Neural progenitor cell (in vitro differentiated cells): ENCODE measurements at regions not wholly inside any gene's neighbourhood (a gene's known extent, or its start where the extent isn't known, plus 50 kb on each side); places are given as distances from the start of the nearest gene placed in this dataset.
"Not testable (repeated sequence)": the region's sequence is repeated elsewhere in the genome, so short reads cannot be mapped to it uniquely, and the experiment has no call there.

ENCODE experiments used
- DNase-seq: peaks from one replicate; pipeline ENCODE4 v3.0.0-alpha.2; 2016; ENCODE audit warnings: low spot score
- H2AFZ ChIP-seq: fragments of 200-600 bp; sonication (generic); replicated peaks from 2 replicates; pipeline ENCODE4 v1.6.1; 2016; ENCODE audit warnings: antibody characterized with exemption
- H3F3A ChIP-seq: fragments of 200-600 bp; sonication (generic); 2 replicates; pipeline ENCODE4 v1.6.1; 2016; ENCODE audit warnings: antibody characterized with exemption, low read depth
- H3K27ac ChIP-seq: fragments of 200-600 bp; sonication (generic); 2 replicates; pipeline ENCODE4 v1.5.1; 2016; ENCODE audit warnings: mild to moderate bottlenecking
- H3K27me3 ChIP-seq: fragments of 200-600 bp; sonication (generic); 2 replicates; pipeline ENCODE4 v1.6.1; 2016; ENCODE audit warnings: mild to moderate bottlenecking, moderate library complexity
- H3K36me3 ChIP-seq: fragments of 200-600 bp; sonication (generic); 2 replicates; pipeline ENCODE4 v1.5.1; 2016
- H3K4me1 ChIP-seq: fragments of 200-600 bp; sonication (generic); 2 replicates; pipeline ENCODE4 v1.6.1; 2016; ENCODE audit warnings: mixed run types
- H3K4me2 ChIP-seq: fragments of 200-600 bp; sonication (generic); 2 replicates; pipeline ENCODE4 v1.6.1; 2016
- H3K4me3 ChIP-seq: fragments of 200-600 bp; sonication (generic); 2 replicates; pipeline ENCODE4 v1.5.1; 2016
- H3K79me2 ChIP-seq: fragments of 200-600 bp; sonication (generic); 2 replicates; pipeline ENCODE4 v1.6.1; 2016; ENCODE audit warnings: low read depth
- H3K9ac ChIP-seq: fragments of 200-600 bp; sonication (generic); 2 replicates; pipeline ENCODE4 v1.6.1; 2016
- H3K9me3 ChIP-seq: fragments of 200-600 bp; sonication (generic); 2 replicates; pipeline ENCODE4 v1.5.1; 2016; ENCODE audit warnings: low read depth
- H4K20me1 ChIP-seq: fragments of 200-600 bp; sonication (generic); 2 replicates; pipeline ENCODE4 v1.6.1; 2016; ENCODE audit warnings: low read depth
- H3K27ac Mint-ChIP-seq: 3 replicates; pipeline ENCODE4 v1.8.0; 2021; ENCODE audit warnings: mixed read lengths
- H3K27me3 Mint-ChIP-seq: 2 replicates; pipeline ENCODE4 v1.8.0; 2022; ENCODE audit warnings: low read depth, mild to moderate bottlenecking, inconsistent platforms, moderate library complexity, mixed read lengths; ENCODE audit not compliant: insufficient read depth
- H3K36me3 Mint-ChIP-seq: 3 replicates; pipeline ENCODE4 v1.8.0; 2021; ENCODE audit warnings: mixed read lengths
- H3K4me1 Mint-ChIP-seq: 3 replicates; pipeline ENCODE4 v1.8.0; 2021; ENCODE audit warnings: mixed read lengths
- H3K4me3 Mint-ChIP-seq: 3 replicates; pipeline ENCODE4 v1.8.0; 2021; ENCODE audit warnings: mild to moderate bottlenecking, moderate library complexity, mixed read lengths
- H3K9me3 Mint-ChIP-seq: 3 replicates; pipeline ENCODE4 v1.8.0; 2020; ENCODE audit warnings: mixed read lengths

GRCh38 chr7:75261660-75262059 lies 133.8 kb upstream of the TRIM73 start:
- not testable (repeated sequence) for H3K36me3 Mint-ChIP-seq, H3K4me3 Mint-ChIP-seq, H3K36me3 ChIP-seq, H3K27me3 Mint-ChIP-seq, H3K27ac ChIP-seq, H3K4me3 ChIP-seq, H3K27ac Mint-ChIP-seq, H3F3A ChIP-seq, H3K79me2 ChIP-seq, H3K27me3 ChIP-seq, H3K9ac ChIP-seq, H3K4me1 Mint-ChIP-seq, H3K4me1 ChIP-seq, H3K9me3 Mint-ChIP-seq, DNase-seq, H3K9me3 ChIP-seq, H2AFZ ChIP-seq, H4K20me1 ChIP-seq, H3K4me2 ChIP-seq

DNA sequence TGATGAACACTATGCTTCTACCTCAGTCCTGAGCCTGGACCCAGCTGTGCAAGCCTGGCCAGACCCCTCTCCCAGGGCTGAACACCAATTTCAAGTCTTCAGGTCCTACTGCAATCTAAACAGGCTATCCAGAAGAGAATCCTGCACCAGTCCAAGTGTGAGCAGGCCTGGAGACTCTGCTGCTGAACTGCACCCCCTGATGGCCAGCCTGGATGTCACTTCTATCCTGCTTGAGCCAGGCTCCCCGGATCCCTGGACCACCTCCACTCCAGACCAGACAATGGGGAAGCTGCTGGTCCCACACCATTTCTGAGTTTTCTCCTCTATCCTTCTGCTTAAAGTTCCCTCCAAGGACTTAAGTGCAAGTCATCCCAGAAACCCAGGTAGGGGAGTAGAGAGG lies 127.3 kb upstream of the TRIM73 start:
- not testable (repeated sequence) for H3K4me2 ChIP-seq, H3K27ac Mint-ChIP-seq, H3K79me2 ChIP-seq, H3K4me3 Mint-ChIP-seq, H3K4me1 ChIP-seq, H3K36me3 ChIP-seq, H2AFZ ChIP-seq, H3K9me3 ChIP-seq, H3K27me3 ChIP-seq, H3K9ac ChIP-seq, H3K4me3 ChIP-seq, H3K9me3 Mint-ChIP-seq, H3F3A ChIP-seq, H3K27ac ChIP-seq, H3K27me3 Mint-ChIP-seq, H3K4me1 Mint-ChIP-seq, H4K20me1 ChIP-seq, H3K36me3 Mint-ChIP-seq, DNase-seq

GRCh38 chr7:75269159-75269558 lies 126.3 kb upstream of the TRIM73 start:
- H3K4me2 ChIP-seq, H3K4me1 ChIP-seq, H3K36me3 Mint-ChIP-seq, H4K20me1 ChIP-seq, H2AFZ ChIP-seq, H3K27ac ChIP-seq, H3K4me3 ChIP-seq, H3K79me2 ChIP-seq, DNase-seq, H3K36me3 ChIP-seq, H3K4me3 Mint-ChIP-seq, H3K27me3 ChIP-seq, H3F3A ChIP-seq, H3K9me3 Mint-ChIP-seq, H3K27ac Mint-ChIP-seq, H3K4me1 Mint-ChIP-seq, H3K27me3 Mint-ChIP-seq, H3K9me3 ChIP-seq, H3K9ac ChIP-seq: not testable (repeated sequence)

- H3K4me3 Mint-ChIP-seq, H3K27ac Mint-ChIP-seq, H3K9me3 ChIP-seq, H3K36me3 Mint-ChIP-seq, H3K27me3 ChIP-seq, H3K4me1 Mint-ChIP-seq, H3K4me3 ChIP-seq, H3K4me1 ChIP-seq, H3K9me3 Mint-ChIP-seq, DNase-seq, H3K4me2 ChIP-seq, H3F3A ChIP-seq, H3K27me3 Mint-ChIP-seq, H3K9ac ChIP-seq, H3K27ac ChIP-seq, H4K20me1 ChIP-seq, H3K79me2 ChIP-seq, H3K36me3 ChIP-seq, H2AFZ ChIP-seq: not testable (repeated sequence)
Observed at GRCh38 chr7:75274114-75274513, 121.3 kb upstream of the TRIM73 start.
